ENCODE measurements at regions not wholly inside any gene's neighbourhood (a gene's known extent, or its start where the extent isn't known, plus 50 kb on each side); places are given as distances from the start of the nearest gene placed in this dataset.
A peak's percentile ranks its signal among the peaks of the same experiment; 100 is the strongest.
"Not testable (repeated sequence)": the region's sequence is repeated elsewhere in the genome, so short reads cannot be mapped to it uniquely, and the experiment has no call there.

DNA sequence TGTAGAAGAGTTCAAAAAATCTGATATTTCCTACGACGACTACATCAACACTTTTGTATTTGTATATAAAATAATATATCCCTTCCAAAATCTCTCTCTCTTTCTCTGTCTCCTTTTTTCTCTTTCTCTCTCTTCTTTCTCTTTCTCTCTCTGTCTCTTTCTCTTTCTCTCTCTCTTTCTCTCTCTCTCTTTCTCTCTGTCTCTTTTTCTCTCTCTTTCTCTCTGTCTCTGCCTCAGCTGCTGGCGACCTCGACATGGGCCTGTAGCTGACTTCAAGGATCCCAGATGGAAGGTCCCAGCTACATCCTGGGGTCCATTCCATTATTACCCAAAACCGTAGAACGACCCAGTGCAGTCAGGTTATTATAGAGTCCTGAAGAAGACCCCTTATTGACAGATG, 90.0 kb downstream of the CD24 start:
- no peak for DNase-seq (ENCODE audit: low spot score)

DNA sequence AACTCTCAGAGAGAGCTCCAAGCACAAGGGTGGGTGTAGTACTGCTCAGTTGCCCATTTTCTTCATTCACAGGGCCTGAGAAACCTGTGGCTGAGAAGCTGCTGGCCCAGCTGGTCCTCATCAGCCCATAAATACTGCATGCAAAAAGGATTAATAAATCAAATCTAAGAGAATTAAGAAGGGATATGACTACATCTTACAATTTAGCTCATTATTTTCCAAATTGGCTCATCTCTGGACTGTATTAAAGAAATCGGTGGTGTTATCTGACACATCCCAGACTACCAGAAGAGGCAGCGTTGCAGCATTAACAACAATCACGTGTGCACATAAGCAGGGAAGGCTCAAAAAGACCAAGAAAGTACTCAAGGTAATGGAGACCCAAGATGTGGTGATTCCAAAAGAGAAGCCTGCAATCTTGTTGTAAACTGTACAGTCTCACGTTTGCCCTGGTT, 90.7 kb downstream of the CD24 start:
- DNase-seq (ENCODE audit: low spot score) = no peak

DNA sequence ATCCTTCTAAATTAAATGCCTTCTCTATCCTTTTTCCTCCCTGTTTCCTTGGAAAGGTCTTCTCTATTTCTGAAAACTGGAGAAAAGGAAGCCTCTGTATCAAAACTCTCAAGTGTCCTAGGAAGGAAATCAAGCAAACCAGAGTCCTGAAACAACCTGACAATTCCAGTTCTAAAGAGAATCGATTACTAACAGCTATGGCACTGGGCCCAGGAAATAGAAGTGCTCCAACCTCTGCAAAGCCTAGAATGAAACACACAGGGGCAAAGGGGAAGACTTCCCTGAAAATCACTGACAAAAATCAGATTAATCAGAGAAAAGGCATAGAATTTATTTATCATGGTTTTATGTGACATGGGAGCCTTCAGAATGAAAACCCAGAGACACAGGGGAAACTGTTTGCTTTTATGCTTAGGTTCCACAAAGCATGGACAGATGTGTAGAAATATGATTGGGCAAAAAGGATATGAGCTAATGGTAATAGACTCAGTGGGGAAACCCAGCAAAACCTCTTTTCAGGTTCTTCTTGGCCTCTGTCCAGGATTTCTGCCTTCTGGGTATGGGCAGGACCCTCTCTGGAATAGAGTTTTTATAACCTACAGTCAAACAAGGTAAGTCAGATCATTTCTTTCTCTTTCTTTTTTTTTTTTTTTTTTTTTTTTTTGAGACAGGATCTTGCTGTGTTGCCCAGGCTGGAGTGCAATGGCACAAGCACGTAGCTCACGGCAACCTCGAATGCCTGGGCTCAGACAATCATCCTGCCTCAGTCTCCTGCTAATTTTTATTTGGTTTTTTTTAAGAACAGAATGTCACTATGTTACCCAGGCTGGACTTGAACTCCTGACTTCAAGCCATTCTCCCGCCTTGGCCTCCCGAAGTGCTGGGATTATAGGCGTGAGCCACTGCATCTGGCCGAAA, 91.7 kb downstream of the CD24 start:
- peak; percentile 45 for DNase-seq (ENCODE audit: low spot score)

DNA sequence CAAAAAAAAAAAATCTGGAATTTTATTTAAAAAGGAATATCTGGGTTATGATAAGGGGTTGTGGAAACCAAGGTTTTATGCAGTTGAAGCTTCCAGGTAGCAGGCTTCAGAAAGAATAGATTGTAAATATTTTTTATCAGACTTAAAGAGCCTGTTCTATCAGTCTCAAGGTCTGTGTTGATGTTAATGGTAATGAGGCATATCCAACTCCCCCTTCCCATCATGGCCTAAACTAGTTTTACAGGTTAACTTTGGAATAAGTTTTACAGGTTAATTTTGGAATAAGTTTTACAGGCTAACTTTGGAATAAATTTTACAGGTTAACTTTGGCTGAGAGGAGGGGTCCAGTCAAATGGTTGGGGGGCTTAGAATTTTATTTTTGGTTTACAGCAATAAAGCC, 92.4 kb downstream of the CD24 start:
- no peak for DNase-seq (ENCODE audit: low spot score)

DNA sequence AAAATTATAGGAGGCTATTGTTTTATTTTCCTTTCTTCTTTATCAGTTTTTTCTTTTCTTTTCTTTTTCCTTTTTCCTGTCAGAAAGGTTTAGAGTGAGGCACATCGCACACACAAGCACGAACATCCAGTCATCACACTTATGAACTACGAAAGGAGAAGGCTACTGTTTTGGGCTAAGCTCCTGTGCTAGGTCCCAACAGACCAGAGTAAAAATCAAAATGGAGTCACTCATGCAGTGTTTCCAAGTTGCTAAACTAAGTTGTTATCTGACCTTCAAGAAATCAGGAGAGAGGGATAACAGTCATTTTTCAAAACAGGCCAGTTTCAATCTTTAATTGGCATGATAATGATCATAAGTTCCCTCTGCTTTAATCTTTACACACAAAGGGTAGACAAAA, 93.6 kb downstream of the CD24 start:
- DNase-seq (ENCODE audit: low spot score) = no peak

DNA sequence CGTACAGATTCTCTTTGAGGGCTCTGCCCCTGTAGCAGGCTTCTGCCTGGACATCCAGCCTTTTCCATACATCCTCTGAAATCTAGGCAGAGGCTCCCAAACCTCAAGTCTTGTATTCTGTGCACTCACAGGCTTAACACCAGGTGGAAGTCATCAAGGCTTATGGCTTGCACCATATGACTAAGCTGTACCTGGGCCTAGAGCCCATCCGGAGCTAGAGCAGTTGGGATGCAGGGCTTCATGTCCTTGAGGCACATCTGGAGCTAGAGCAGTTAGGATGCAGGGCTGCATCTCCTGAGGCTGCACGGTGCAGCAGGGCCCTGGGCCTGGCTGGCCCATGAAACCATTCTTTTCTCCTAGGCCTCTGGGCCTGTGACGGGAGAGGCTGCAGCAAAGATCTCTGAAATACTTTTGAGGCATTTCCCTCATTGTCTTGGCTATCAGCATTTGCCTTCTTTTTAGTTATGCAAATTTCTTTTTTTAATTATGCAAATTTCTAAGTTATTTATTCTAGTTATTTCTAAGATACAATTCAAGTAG, 98.7 kb downstream of the CD24 start:
- no peak for DNase-seq (ENCODE audit: low spot score)

DNA sequence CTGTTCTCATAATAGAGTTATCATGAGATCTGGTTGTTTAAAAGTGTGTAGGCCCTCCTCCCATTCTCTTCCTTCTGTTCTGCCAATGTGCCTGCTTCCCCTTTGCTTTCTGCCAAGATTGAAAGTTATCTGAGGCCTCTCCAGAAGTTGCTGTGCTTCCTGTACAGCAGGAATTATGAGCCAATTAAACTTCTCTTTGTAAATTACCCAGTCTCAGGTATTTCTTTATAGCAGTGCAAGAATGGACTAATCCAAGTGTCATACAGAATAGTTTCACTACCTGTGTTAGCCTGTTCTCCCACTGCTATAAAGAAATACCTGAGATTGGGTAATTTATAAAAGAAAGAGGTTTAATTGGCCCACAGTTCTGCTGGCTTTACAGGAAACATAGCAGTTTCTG, 100.0 kb downstream of the CD24 start:
- DNase-seq (ENCODE audit: low spot score) = no peak

DNA sequence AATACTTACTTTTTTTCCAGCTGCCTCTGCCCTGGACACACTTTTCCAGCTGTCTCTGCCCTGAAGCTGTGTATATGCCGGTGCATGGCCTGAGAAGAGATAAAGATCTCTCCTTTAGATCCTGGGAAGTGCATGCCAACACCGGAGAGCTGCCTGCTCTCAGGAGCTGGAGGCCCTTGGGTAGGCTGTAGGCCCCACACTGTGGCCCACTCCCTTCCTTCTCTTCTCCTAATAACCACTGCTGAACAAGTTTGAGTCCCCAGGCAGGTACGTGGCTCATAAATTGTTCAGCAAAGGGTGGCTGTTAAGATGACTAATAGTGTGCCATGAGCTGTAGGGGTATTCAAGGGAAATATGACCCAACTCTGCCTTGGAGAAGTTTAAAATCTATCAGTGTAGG, 102.5 kb downstream of the CD24 start:
- peak; percentile 51 for DNase-seq (ENCODE audit: low spot score)

DNA sequence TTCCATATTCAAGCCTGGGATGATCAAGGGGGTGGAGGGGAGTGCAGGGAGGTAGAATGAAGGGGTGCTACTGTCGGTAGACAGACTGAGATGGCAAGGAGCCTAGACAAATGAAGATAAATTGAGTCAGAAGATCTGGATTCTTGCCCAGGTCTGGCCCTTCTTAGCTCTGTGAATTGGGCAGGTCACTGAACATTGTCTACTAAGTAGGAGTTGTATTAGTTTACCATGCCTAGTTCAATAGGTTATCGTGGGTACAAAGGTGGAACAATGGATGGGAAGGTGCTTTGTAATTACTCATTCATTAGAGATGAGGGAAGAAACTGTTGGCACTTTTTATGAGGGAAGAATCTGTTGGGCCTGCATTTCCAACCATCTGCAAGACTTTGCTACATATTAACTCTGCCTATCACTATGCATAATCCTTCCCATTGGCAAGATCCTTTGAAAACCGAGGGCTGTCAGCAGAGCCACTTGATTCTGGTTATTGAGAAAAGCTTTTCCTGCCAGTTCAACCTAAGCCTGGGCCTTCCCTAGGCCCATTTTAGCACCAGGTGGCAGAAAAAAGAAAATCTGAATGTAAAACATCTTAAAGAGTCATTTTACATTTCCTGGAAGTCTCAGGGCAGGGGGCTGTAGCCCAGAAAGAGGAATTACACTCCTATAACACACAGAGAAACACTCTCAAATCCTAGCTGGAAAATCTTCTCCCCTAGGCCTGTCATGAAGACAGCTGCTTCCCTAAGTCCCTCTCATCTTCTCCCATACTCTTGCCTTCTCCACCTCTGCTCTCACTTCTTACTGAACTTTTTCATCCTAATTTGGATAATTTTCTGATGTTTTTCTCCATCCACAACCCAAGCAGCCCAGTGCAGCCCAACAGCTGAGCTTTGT, 103.5 kb downstream of the CD24 start:
- peak; percentile 74 for DNase-seq (ENCODE audit: low spot score)

DNA sequence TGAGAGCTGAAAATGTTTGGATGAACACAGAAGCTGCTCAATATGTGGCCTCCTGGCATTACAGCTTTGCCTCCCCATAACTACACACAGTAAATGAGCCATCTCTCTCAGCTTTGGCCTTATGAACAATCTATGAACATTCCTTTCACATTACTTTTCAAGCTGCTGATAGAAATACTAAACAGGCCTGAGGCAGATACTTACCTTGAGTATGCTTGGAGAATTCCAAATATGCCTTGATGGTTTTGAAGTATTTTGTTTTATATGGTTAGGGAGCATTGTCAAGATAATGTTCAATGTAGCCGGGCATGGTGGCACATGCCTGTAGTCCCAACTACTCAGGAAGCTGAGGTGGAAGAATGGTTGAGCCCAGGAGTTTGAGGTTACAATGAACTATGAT, 104.5 kb downstream of the CD24 start:
- peak; percentile 44 for DNase-seq (ENCODE audit: low spot score)

DNA sequence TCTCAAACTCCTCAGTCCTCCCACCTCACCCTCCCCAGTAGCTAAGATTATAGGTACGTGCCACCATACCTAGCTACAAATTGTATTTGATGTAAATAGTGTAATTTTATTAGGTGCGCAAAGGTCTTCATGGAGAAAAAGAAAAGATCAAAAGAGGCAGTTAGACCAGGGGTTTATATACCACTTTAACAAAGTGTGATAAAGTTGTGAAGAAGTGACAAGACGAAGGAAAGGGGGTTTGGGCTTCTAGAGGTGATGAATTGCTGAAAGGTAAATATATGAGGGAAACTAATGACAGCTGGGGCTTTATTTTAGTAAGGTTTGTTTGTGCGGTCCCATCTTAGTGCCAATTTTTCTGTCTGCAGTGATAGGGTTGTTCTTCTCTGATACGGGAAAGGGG, 105.3 kb downstream of the CD24 start:
- no peak for DNase-seq (ENCODE audit: low spot score)

DNA sequence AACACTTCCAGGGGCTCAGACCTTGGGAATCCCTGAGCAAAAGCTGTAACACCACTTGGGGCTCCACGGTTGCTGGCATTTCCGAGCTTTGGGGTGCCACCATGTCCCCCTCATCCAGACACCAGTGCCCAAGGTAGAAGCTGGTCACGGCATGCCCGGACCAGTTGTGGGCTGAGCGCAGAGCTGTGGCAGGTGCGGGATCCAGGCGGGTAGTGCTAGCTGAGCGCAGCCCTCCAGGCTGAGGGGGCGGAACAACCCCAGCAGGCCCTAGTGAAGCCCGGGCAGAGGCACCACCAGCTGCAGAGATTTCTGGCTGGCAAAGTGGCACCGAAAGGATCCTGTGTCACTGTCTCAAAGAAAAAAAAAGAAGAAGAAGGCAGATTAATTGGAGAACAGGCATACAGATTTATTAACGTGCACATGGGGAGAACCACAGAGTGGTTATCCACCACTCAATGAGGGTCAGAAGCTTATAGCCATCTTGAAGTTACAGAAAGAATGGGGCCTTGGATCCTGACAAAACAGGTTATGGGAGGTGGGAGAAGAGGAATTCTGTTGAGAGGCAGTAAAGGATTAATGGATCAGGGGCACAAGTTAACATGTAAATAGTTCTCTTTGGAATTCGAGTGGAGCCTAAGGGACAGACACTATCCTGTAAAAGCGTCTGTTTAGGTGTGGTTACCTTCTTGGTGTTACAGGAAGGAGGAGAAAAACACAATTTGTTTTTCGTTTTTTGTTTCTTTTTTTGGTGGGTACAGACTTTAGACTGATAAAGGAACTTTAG, 107.5 kb downstream of the CD24 start:
- DNase-seq (ENCODE audit: low spot score) = no peak

DNA sequence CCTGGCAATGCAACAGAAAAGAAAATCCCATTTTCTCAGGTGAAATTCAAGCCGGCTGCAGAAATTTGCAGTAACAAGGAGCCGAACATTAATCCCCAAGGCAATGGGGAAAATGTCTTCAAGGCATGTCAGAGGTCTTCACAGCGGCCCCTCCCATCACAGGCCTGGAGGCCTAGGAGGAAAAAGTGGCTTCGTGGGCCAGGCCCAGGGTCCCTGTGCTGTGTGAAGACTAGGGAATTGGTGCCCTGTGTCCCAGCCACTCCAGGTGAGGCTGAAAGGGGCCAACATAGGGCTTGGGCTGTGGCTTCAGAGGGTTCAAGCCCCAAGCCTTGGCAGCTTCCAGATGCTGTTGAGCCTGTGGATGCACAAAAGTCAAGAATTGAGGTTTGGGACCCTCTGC, 111.7 kb downstream of the CD24 start:
- DNase-seq (ENCODE audit: low spot score) = no peak

DNA sequence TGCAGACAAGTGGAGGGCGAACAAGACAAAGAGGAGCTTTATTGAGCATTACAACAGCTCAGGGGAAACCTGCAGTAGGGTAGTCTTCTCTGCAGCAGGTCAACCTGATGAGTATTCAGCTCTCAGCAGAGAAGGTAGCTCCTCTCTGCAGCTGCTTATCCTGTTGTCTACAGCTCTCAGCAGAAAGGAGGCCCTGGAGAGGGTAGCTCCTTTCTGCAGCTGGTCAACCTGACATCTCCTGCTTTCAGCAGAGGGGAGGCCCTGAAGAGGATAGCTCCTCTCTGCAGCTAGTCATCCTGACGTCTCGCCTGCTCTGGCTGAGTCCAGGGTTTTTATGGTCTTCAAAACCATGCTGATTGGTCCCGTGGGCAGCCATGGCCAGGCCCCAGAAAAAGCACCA, 113.6 kb downstream of the CD24 start:
- DNase-seq (ENCODE audit: low spot score) = no peak

DNA sequence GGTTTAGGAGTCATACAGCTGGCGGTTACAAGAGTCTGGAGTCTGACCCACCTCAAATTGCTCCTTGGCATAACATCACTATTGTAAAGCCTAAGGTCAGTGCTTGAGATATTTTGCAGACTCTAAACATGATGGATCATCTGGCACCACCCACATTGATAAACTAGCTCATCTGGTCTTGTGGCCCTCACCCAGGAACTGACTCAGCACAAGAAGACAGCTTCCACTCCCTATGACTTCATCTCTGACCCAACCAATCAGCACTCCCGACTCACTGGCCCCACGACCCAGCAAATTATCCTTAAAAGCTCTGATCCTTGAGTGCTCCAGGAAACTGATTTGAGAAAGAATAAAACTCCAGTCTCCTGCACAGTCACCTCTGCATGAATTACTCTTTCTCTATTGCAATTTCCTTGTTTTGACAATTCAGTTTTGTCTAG, 115.9 kb downstream of the CD24 start:
- DNase-seq (ENCODE audit: low spot score) = peak; percentile 66

DNA sequence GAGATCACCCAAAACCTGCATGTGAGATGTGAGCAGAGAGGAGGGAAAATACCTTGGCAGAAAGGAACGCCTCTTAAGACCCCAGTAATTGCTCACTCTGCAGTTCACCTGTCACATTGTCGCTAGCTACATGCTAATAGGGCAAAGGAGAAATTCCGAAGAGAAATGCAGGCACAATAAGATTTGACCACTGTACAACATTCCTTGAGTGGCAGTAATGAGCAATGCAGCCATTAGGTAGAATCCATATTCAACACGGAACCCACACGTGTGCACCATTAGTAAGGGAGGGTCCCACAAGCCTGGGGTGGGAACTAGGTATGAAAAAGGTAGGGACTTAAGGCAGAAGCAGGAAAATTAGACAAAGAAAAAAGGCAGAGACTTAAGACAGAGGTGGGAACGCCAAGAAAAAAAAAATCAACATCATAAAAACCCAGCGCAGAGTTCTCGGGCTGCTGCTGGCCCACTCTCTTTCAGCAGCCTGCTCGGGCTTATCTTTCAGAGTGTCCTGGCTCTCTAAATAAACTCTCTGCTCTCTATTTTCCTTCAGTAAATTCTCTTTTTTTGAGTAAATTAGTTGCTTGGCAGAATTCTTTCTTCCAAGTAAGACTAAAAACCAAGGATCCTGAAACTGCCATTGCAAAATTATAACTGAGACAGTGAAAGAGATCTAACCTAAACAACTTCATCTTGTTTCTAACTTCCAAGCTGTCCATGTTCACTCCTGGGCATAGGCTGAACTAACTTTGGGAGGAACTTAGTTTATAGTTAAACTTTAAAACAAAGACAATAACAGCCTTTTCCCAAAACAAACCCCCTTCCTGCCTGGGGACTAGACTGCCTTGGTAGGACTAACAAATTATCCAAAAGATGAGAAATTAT, 116.5 kb downstream of the CD24 start:
- no peak for DNase-seq (ENCODE audit: low spot score)

DNA sequence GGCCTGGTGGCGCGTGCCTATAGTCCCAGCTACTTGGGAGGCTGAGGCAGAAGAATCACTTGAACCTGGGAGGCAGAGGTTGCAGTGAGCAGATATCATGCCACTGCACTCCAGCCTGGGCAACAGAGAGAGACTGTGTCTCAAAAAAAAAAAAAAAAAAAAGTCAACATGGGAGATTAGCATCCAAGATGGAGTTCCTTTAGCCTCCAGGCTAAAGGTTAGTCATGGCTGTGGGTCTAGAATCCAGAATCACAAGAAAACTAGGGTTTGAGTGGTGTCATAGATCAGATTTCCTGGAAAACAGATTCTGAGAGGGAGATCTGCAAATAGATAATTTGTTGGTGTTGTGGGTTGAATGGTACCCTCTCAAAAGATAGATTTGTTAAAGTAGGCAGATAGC, 117.2 kb downstream of the CD24 start:
- not testable (repeated sequence) for DNase-seq (ENCODE audit: low spot score)

DNA sequence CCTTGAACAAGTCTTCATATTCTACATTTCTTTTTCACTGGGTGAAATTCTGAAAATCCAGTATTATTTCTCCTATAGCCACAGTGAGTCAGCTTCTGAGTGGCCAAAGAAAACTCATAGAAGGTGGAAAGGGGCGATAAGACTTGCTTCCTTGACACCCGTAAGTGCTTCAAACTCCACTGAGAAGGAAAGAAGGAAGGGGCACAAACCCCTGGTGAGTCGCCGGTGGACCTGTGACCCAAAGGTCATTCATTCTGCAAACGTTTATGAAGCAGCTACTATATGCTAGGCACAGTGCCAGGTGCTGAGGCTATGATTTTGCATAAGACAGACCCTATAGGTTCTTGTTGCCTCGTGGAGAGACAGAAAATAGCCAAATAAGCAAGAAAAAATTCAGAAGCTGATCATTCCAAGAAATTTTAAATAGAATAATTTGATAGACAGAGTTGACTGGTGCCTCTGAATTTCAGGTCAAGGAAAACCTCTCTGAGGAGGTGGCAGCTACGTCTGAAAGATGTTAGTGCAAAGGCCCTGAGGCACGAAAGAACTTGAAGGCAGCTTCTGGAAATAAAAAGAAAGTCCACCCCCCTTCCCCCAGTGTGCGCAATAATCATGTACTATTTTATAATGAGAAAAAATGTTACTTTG, 118.2 kb downstream of the CD24 start:
- no peak for DNase-seq (ENCODE audit: low spot score)

DNA sequence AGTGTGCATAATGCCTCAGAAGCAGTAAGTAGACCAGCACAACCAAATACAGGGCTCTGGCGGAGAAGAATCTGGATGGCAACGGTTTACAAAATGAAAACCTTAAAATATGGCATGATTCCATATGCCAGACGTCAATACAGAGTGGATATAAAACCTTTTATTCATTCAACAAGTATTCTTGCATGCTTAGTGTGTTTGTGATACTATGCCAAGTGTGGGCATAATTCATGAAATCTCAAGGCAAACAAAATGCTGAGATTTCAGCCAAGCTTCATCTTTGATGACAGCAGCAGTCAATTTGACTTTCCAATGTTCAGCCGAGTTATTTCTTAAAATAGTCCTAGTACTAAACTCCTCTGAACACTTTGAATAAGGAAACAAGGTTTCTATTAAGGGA, 119.4 kb downstream of the CD24 start:
- DNase-seq (ENCODE audit: low spot score) = no peak

Data from HT-29 (cell line).